NCI-H226 (cell line): ENCODE measurements at regions not wholly inside any gene's neighbourhood (a gene's known extent, or its start where the extent isn't known, plus 50 kb on each side); places are given as distances from the start of the nearest gene placed in this dataset.

ENCODE experiments used
- DNase-seq: peaks from one replicate; pipeline ENCODE4 v3.0.0-alpha.2; 2015

DNA sequence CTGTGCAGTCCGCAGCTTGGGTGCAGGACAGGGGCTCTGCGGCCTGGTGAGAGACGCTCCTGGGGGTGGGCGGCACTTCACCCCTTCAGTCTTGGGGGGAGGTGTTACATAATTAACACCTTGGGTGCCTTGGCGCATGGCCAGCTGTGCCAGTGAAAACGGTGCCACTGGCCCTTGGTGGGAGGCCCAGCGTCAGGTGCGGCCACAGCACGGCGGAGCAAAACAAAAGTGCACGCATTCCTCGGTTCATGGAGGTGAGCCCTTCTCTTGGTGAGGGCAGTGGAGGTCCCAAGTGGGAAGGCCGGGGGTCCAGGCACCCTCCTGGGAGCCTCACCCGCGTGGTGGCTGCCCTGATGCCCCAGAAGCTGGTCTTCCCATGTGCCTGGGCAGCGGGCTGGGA is 89.8 kb downstream of the ENGASE start:
- no peak for DNase-seq

GRCh38 chr17:79163071-79163470 is 88.4 kb downstream of the ENGASE start:
- DNase-seq: no peak

GRCh38 chr17:79162012-79162963 is 87.7 kb downstream of the ENGASE start:
- no peak for DNase-seq

- peak; percentile 20 for DNase-seq
These were observed 86.5 kb downstream of the ENGASE start for GRCh38 chr17:79160980-79161636.

DNA sequence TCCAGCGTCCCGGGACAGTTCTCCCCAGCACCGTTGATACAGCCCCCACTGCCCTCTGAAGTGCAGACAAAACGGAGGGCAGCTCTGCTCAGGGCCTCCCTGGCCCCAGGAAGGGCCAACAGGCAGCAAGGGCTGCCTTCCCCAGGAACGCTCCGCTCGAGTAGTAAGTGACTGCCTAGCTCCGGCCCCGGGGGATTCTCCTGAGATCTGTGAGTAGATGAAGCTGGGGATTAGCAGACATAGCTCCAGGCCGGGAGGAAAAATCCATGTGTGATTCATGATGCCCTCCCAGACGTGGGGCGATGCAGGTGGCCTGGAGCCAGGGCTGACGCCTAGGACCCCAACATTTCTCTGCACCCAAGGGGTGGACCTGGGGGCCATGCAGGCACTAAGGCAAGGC is 85.3 kb downstream of the ENGASE start:
- DNase-seq: no peak

DNA sequence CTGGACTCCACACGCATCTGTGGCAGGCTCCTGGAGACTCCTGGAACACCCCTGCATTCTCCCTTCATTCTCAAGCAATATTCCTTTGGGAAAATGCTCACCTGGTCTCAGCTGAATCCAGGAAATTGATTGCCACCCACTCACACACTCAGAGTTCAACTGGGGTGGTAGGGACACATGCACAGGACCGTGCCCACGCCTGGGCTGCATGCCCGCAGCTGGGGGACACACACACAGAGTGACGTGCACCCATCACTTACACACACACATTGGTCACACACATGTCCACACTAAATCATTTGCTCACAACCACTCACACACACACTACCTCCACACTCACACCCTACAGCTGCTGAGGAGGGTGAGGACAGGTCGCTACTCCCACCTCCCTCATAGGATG is 84.8 kb downstream of the ENGASE start:
- no peak for DNase-seq

DNA sequence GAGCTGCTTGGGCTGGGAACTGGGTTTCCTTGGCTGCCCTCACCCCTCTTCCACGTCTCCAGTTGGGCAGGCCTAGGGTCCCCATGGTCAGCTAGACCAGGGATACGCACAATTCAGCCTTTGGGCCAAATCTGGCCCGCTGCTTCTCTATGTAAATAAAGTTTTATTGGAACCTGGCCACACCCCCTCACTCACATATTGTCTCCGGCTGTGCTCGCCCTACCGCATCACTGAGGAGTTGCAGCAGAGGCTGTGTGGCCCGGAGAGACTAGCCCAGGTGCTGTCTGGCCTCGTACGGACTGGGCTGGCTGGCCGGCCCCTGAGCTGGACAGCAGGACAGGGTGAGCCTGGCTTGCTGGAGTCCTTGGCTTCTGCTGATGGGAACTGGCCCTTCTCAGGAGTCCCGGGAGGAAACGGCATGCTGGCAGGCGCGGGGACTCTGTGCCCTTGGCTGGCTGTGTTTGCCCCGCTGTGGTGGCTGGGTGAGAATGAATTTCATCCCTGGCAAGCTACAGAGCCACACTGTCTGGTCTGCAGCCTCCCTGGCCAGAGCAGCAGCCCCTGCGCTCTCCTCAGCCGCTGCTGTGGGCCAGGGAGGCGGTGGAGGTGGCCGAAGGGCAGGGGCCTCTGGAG is 82.0 kb downstream of the ENGASE start:
- DNase-seq: no peak

DNA sequence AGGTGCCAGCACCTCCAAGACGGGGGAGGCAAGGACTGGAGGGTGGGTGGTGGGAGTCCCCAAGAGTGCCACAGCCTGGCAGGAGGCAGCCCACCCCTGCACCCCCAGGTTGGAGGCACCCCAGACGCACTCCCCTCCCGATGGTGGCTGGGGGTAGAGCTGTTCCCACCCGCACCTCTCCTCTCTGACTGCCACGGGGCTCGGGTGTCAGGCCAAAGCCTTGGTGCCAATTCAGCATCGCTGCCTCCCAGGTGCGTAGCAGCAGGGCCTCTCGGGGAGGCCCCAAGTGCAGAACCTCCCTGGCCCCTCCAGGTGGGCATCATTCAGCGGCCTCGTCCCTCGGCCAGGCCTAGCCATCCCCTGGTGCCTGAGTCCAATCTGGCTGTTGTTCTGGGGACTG is 81.1 kb downstream of the ENGASE start:
- no peak for DNase-seq

GRCh38 chr17:79154951-79155585 is 80.4 kb downstream of the ENGASE start:
- peak; percentile 41 for DNase-seq

DNA sequence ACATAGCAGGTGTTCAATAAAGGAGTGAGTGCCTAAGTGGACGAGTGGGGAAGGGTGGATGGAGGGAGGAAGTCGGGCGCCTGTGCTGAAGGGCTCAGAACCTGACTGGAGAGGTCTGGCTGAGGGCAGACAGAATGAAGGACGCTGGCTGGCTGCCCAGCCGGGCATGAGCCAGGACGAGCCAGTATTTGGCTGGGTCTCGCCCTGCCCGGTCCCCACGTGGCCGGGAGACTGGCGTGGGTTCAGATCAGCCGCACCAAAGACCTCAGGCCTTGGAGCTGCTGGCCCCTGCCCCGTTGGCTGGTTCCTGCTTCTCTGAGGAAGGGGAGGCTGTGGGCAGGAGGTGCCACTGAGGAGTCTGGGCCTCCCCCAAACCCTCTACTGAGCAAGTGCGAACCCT is 79.8 kb downstream of the ENGASE start:
- no peak for DNase-seq

DNA sequence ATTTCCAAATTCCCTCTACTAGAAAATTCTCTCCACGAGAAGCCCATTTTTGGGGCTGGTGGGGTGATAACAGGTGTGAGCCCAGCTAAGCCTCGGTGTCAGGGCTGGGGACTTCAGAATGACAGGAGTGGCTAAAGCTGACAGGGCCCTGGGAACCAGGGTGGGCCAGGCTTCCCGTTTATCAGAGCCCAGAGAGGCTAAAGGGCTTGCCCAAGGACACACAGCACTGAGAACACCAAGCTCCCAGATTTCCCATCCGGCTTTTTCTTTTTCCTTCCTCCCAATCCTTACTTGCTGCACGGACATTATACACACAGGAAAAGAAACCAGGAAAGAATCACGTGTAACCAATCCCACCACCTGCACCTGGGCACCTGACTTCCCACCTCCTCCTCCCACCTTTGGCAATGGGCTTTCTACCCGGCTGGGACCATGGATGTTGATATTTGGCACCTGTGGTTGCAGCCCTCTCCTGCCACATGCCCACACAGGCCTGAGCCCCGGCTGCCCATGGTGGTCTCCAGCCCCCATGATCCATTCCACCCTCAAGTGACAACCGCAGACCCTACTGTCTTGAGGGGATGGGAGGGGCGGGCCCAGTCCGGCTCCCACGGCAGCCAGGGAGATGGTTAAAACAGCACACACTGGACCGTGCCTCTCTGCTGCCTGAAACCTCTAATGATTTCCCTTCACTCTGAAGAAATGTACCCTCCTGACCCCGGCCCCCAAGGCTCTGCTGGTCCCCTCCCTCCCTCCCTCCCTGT is 78.9 kb downstream of the ENGASE start:
- no peak for DNase-seq

- DNase-seq: no peak
These were observed 78.0 kb downstream of the ENGASE start for GRCh38 chr17:79152636-79153035.

DNA sequence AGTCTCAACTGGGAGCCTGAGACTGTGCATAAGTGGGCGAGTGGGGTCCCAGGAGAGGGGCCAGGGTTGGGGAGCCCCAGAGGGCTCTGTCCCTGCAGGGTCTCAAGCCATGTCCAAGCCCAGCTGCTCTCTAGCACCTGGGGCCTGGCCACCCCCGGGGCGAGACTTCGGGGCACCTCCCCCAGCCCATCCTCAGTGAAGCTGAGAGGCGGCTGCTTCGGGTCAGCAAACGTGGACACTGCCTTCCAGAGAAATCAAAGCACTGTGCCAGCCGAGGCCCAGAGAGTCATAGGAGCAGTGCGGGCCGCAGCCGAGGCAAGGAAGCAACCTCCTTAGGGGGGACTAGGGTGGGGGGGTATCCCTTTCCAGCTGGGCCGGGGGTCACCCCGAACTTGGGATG is 77.5 kb downstream of the ENGASE start:
- DNase-seq: no peak

GRCh38 chr17:79150799-79151198 is 76.2 kb downstream of the ENGASE start:
- DNase-seq: no peak

GRCh38 chr17:79150035-79150733 is 75.6 kb downstream of the ENGASE start:
- no peak for DNase-seq

GRCh38 chr17:79148584-79148983 is 74.0 kb downstream of the ENGASE start:
- no peak for DNase-seq

- DNase-seq: no peak
These were observed 73.3 kb downstream of the ENGASE start for GRCh38 chr17:79147746-79148506.

DNA sequence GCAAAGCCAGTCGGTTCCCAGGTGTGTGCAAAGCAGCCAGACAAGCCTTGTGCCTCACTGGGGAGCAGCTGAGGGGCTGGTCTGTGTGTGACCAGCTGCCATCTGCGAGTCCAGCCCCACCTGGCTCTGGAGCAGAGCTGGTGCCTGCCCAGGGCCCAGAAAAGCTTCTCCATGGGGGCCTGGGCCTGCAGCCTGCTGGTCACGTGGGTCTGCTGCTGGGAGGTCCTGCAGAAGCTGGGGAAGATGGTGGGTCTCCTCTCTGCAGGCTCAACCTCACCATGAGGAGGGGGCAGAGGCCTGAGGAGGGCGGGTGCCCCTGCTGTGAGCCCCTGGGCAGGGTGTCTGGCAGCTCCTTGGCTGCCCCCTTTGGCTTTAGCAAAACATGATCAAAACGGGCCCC is 71.9 kb downstream of the ENGASE start:
- no peak for DNase-seq

DNA sequence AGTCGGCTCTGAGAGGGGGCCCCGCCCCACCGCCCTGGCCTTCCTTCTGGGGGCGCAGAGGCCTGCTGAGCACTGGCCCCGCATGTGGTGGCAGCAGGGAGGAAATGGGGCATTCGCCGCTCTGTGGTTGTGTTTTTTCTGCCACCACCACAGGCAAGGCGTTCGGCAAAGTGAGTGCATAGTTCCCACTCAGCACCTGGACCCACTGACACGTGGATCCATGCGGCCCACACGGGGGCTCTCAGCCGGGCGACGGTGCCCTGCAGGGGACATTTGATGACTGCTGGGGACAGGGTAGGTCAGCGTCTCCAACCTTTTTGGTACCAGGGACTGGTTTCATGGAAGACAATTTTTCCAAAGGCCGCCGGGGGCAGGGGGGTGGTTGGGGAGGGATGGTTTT is 70.9 kb downstream of the ENGASE start:
- DNase-seq: no peak

- no peak for DNase-seq
These were observed 69.5 kb downstream of the ENGASE start for GRCh38 chr17:79144133-79144532.

DNA sequence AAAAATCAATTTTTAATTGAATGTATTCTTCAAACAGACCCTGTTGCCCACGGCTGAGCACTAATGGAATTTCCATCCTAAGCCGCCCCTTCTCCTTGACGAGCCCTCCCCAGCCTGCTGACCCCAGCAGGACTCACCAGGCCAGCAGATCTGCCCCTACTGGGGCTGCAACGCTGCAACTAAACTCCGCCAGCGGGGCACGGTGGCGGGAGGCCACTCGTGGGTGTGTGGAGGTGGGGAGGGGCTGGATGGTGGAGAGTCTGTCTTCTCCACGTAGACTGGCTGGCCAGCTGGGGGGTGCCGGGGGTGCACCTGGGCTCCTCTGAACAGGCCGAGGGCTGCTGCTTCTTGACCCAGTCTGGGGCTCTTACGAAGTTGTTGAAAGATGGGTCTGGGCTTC is 67.8 kb downstream of the ENGASE start:
- DNase-seq: no peak
